GM19193 (cell line): ENCODE measurements at regions not wholly inside any gene's neighbourhood (a gene's known extent, or its start where the extent isn't known, plus 50 kb on each side); places are given as distances from the start of the nearest gene placed in this dataset.

Experiments used
- POLR2A ChIP-seq: IDR thresholded peaks from 4 replicates; pipeline ENCODE4 v1.6.1; 2011; ENCODE audit not compliant: insufficient read depth, insufficient read length; ENCODE audit errors: extremely low read depth

DNA sequence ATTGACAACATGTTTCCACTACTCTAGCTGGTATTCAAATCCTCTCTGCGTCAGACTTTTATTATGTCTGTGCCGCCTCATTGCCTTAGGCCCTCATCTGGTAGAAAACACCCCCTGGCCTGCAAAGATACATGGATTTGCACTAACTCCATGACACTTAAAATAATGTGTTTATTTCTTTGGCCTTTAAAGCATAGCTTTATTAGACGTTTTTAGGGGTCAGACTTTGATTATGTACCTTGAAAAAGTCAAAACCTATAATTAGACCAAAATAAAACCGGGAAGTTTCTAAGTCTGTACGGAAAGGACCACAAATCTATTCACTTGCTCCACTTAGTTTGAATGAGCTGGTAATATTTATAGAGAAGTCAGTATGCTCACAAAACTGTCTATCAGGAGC is 357.9 kb upstream of the NOX3 start:
- no peak for TF ChIP-seq POLR2A

DNA sequence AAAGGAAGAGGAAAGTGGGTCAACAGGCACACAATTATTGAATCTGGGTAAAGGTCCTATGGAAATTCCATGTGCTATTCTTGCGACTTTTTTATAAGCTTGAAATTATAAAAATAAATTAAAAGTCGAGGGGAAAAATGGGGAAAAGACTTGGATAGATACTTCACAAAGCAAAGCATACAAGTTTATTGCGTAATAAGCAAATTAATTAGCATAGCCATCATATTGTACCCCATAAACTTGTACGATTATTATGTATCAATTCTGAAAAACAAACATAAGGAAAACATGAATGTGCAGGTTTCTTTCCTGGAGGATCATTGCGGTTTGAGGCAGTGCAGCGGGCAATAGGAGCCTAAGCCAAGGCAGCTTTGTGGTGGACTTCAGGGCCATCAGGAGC is 351.6 kb upstream of the NOX3 start:
- no peak for TF ChIP-seq POLR2A

DNA sequence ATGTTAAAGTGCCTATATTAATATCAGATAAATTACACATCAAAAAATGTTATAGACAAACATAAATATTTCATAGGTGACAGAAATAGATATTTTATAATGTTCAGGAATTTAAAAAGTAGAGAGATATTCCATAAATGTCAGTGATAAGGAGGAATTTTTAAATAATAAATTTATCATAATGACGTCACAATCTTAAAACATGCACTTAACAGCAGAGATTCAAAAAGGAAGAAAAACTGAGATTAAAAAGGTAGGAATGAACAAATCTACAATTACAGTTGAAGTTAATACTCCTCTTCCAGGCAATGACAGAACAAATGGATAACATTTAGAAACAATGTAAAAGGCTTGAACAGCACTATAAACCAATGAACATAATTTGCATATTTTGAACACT is 345.4 kb upstream of the NOX3 start:
- no peak for TF ChIP-seq POLR2A

DNA sequence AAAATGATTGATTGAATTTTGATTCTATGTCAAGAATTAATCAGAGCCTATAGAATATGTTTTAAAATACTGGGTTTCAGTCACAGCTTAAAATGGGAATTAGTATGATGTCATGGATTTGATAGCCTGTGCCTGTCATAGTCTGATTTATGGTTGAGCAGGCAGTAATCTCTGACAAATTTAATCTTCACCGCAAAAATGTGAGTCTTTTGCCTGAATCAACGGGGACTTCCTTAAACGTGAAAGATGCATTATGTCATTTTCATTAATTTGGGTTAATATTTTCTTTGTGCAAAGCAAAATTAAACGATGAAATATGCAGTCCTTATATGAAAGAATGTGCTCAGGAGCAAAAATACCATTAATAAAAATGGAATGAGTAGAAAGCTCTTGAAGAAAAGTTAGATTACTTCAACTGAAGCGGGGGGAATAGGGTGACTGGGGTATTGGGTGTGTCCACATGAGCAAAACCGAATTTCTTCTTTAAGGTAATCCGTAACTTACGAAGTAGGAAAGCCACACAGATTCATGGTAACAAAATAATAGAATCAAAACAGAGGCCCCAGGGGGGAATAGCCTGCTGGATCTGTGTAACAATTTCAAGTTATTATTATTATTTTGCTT is 339.6 kb upstream of the NOX3 start:
- no peak for TF ChIP-seq POLR2A

DNA sequence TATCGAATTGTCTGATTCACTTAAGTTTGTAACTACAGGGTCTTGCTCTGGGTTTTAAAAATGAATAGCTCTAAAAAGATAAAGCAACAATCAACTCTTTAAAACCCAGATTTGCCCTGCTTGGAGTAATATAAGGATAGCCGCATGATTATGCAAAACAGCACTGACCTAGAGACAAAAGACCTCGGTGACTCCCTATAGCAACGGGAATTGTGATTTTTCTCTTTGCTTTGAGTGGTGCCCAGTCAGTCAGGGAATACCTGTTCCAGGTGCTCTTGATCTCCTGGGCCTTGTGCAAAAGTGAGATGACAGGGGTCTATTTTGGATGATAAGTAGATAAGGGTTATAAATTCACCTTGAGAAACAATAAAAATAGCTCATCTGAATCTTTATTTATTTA is 336.3 kb upstream of the NOX3 start:
- TF ChIP-seq POLR2A, result no peak

DNA sequence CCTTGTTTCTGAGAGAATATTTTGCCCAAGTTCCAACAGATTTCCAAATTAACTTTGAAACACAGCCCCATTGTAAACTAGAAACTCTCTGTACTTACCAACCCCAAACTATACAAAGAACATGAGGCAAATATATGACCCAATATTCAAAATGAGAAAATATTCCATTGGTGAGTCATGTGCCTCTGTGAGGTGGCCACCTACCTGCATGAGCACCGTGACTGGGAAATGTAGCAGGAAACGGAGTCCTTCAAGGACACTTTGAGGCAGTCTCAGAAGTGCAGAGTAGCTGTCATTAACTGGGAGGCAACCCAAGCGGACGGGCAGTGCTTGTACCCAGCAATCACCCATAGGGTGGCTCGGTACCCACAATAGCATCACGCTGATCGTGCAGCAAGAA is 335.5 kb upstream of the NOX3 start:
- no peak for TF ChIP-seq POLR2A

DNA sequence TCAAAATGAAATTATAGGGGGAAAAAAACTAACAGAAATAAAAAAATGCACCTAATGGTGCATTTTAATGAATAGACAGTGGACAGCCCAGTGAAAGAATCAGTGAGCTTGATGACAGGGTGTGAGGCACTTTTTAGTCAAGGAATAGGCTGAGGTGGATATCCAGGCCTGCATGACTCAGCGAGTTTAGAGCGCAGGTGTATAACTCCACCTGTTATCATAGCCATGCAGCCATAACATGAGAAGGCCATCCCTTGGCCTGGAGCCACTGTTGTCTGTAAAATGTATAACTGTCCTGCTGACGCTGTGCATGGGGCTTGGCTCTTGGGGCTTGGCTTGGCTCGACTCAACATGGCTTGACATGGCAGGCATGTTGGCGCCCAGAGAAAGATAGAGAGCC is 331.5 kb upstream of the NOX3 start:
- no peak for TF ChIP-seq POLR2A

DNA sequence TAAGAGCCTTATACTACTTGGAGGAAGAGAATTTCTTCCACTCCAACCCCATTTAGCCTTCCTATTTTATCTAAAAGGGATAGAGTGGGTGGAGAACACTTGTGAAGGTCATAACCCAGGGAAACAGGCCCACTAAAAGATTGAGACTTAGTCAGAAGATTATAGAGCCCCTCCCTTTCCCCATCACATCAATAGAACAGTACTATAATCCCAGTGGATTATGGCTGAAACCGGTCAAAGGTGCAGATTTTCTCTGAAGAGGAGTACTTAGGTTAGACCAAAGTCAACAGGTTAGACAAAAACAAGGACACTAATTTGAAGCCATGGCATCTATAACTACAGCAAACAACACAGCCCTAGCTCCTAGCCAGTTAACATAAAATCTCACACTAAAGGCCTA is 330.9 kb upstream of the NOX3 start:
- TF ChIP-seq POLR2A, result no peak

DNA sequence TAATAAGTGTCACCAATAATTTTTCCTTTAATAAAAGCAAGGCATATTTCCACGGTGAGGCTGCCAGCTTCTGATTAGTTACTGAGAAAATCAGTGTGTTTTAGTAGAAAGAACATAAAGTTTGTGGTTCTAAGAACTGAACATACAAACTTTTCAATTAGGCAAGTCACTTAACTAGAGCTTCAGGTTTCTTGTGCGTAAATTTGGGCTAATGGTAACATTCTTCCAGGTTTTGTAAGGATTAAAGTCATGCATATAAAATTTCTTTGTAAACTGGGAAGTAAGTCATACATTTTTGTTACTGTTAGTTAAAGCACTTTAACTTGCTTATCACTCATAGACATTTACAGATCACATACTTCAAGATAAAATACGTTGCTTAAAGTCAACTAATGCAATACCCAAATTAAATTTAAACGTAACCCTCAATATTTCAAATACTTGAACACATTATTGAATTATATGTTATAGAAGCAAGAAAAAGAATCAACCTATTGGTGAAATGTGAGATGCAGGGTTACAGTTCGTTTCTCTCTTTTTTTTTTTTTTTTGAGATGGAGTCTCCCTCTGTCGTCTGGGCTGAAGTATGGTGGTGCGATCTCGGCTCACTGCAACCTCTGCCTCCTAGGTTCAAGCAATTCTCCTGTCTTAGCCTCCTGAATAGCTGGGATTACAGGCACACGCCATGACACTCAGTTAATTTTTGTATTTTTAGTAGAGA is 327.3 kb upstream of the NOX3 start:
- TF ChIP-seq POLR2A, result no peak

DNA sequence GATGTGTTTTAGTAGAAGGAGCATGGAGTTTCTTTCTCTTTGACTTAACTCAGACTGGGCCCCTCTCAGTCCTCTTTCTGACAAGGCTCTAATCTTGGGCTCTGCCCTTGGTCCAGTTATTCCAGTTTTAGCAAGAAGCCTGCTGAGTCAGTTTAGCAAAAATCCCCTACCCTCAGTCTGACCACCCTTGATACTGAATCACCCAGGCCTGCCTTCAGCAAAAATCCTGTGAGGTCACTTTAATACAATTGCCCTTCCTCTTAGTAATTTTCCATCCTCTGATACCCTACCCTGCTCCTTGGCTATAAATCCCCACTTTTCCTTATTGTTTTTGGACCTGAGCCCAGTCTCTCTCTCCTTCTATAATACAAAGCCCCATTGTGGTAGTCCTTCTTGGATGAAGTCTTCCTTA is 326.7 kb upstream of the NOX3 start:
- no peak for TF ChIP-seq POLR2A

DNA sequence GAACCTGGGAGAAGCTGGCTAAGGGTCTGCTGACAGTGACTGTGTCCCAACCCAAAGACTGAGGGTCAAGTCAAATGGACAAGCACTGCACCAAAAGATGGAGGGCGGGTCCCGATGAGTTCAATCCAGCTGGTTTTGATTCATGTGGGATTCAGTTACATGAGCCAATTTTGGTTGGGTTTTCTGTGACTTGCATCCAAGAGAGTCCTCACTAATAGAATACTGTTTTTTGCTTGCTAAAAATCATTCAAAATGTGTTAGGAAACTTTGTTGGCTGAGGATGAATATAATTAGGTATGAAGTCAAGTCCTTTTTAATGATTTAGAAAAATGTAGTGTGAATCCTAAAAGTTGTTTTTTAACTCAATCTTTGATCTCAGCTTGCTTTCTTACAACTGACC is 323.8 kb upstream of the NOX3 start:
- TF ChIP-seq POLR2A, result no peak

DNA sequence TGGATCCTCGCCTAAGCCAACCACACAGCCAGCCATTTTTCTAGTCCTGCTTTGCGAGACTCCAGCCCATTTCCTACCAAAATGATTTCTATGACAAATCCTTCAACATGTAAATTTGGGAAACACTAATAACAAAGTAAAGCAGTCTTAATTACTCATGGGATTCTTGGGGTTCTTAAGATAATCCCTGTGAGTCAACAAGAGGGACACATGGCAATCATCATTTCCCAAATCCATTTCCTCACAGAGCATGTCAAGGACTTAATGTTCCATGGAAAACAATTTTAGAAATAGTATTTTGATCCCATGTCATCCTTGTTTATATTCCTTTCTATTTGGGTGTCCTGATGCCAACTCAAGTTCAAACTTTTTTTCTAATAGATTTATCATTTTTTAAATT is 322.7 kb upstream of the NOX3 start:
- no peak for TF ChIP-seq POLR2A

DNA sequence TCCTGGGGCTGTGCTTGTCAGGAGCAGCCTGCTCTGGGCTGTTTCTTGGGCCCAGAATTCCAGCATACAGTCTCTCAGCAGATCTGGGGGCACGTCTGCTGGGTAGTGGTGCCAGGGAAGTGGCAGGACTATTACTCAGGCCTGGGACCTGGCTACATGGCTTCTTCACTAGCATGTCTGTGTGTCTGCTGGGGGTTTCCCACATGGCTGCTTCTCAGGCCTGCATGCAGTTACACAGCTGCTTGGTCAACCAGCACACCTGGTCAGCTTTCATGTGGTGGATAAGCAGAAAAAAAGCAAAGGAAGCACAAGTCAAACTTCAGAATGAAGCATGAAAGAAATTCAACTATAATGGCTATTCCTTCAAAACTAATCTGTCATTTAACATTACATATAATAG is 316.2 kb upstream of the NOX3 start:
- no peak for TF ChIP-seq POLR2A

DNA sequence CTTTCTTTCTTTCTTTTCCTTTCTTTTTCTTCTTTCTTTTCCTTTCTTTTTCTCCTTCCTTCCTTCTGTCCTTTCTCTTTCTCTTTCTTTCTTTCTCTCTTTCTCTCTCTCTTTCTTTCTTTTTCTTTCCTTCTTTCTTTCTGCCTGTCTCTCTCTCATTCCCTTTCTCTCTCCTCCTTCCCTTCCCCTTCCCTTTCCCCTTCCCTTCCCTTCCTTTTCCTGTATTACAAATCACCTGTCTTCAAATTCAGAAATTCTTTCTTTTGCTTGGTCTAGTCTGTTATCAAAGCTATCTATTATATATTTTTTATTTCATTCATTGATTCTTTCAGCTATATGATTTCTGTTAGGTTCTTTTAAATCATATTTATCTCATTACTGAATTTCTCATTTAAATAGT is 315.2 kb upstream of the NOX3 start:
- no peak for TF ChIP-seq POLR2A

DNA sequence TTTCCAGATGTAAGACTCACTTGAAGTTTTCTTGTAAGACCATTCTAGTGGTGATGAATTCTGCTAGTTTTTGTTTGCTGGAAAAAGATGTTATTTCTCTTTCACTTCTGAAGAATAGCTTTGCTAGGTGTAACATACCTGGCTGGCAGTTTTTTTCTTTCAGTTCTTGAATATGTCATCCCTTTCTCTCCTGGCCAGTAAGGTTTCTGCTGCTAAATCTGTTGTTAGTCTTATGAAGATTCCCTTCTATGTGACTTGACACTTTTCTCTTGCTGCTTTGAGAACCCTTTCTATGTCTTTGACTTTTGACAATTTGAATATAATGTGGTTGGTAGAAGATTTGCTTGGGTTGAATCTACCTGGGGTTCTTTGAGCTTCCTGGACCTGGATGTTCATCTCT is 314.7 kb upstream of the NOX3 start:
- no peak for TF ChIP-seq POLR2A

DNA sequence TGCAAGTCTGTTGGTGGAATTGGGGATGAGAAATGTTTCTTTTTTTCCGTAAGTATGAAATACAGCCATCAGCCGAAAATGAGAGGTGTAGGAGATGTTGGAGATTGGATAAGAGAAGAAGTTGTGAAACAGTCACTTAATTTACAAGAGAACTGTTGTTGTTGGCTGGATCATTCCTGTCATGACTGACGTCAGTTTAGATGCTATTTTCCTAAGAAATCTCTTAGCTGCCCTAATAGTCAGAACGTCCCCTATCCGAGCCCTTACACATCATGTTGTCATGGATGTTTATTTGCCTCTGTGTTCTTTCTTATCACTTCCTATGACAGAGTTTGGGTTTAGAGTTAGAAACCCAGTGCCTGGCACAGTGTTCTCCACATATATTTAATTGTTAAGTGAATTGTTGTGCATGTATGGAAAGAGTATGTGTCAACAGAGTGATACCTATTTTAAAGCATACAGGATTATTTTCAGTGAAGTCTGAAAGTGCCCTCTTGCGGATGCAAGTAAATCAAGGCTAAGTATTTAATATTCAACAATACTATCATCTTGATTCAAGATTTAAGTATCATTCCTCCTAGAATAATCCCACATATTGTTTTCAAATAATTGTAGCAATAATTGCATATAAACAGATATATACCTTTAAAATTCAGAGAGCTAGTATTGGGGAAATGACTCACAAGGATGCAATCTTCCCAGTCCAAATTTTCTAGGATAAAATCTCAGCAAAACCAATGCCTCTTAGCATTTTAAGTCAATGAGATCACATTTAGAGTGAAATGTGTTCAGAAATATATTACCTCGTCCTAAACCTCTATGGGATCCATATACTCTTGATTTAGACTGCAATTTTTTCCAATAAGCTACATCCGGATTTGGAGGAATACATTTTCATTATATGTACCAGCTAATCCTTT is 309.9 kb upstream of the NOX3 start:
- TF ChIP-seq POLR2A, result no peak

DNA sequence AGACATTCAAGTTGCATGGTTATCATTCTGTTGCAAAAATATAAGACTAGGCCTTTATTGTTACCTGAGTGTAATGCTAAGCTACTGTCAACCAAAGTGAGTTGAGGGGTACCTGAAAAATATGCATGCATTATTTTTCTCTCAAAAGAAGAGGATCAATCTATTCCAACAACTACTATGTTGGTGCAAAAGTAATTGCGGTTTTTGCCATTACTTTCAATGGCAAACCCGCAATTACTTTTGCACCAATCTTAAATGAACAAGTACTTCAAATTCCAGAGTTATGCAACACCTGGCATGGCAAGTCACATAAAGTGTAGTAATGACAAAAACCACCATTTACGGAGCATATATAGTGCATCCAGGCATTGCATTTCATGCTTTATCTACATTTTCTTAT is 307.0 kb upstream of the NOX3 start:
- no peak for TF ChIP-seq POLR2A

DNA sequence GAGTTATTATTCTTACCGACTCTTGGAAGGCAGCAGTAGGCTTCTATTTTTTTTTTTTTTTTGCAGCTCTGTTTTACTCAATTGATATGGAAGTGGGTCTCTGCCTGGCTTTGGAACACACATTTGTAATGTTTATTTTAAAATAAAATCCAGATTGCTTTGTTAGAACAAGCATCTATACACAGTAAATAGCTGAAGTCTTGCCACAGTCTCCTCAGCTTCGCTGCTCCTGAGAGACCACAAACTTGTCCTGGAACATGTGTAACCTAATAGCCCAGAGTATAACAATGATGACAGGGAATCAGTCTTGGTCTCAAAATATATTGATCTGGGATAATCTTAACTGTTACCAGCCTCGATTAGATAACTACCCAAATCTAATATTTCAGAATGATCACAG is 299.8 kb upstream of the NOX3 start:
- TF ChIP-seq POLR2A, result no peak
